ENCODE measurements at regions not wholly inside any gene's neighbourhood (a gene's known extent, or its start where the extent isn't known, plus 50 kb on each side); places are given as distances from the start of the nearest gene placed in this dataset.

GRCh38 chr7:131670406-131670805 lies 114.0 kb upstream of the PODXL start:
- TF ChIP-seq CTCF (IDR thresholded peaks at IDR 0.05) (no peak), POLR2A (IDR thresholded peaks at IDR 0.05) (no peak), POLR2AphosphoS5 (IDR thresholded peaks at IDR 0.05; ENCODE audit: insufficient read depth in 1 of 2, low read depth in 1 of 2) (no peak)

All from vagina (tissue), 2 donors.